ENCODE measurements at regions not wholly inside any gene's neighbourhood (a gene's known extent, or its start where the extent isn't known, plus 50 kb on each side); places are given as distances from the start of the nearest gene placed in this dataset.

GRCh38 chr5:166331521-166331920, 1959.9 kb upstream of the WWC1 start:
- ChIA-PET CTCF (no interaction called here), POLR2A (no interaction called here)
- no peak for ATAC-seq
- peaks cover 12% of the 10 kb centered on the region for H3K9me3 Mint-ChIP-seq
- no peak for DNase-seq (ENCODE audit: low spot score)
- H3K4me3 Mint-ChIP-seq = no peak overlapping the region
- peaks cover 7% of the 10 kb centered on the region; the same call in 1 of the 2 replicates for H3K36me3 Mint-ChIP-seq
- TF ChIP-seq HMGA2 (CRISPR knock-in tag; IDR thresholded peaks at IDR 0.05) = no peak
- TF ChIP-seq ATF3 (CRISPR knock-in tag; conservative IDR thresholded peaks at IDR 0.05) = no peak
- TF ChIP-seq ELF4 (CRISPR knock-in tag; IDR thresholded peaks at IDR 0.05; ENCODE audit: low read depth) = no peak
- H3K27me3 Mint-ChIP-seq (ENCODE audit: low read depth) = peaks cover 32% of the 10 kb centered on the region
- no peak overlapping the region for H3K27ac Mint-ChIP-seq
- peaks cover 18% of the 10 kb centered on the region for H3K4me1 Mint-ChIP-seq

- Mint-ChIP-seq H3K4me3 (no peak overlapping the region), H3K4me1 (peaks cover 17% of the 10 kb centered on the region), H3K27me3 (ENCODE audit: low read depth) (no peaks in the 10 kb centered on the region; the same call in 1 of the 2 replicates), H3K27ac (no peak overlapping the region), H3K9me3 (peaks cover 12% of the 10 kb centered on the region), H3K36me3 (peaks cover 7% of the 10 kb centered on the region; the same call in 1 of the 2 replicates)
- DNase-seq (ENCODE audit: low spot score) = no peak
- TF ChIP-seq ZNF263 (CRISPR knock-in tag; IDR thresholded peaks at IDR 0.05; ENCODE audit: low read depth) = no peak
- no peak for TF ChIP-seq CTCF (IDR thresholded peaks at IDR 0.05)
- no peak for TF ChIP-seq FOXJ3 (CRISPR knock-in tag; IDR thresholded peaks at IDR 0.05; ENCODE audit: borderline replicate concordance)
- TF ChIP-seq ZSCAN18 (CRISPR knock-in tag; IDR thresholded peaks at IDR 0.05) = no peak
- TF ChIP-seq ZNF121 (CRISPR knock-in tag; IDR thresholded peaks at IDR 0.05) = no peak
- TF ChIP-seq ZNF396 (CRISPR knock-in tag; IDR thresholded peaks at IDR 0.05; ENCODE audit: borderline replicate concordance) = no peak
- TF ChIP-seq E2F1 (CRISPR knock-in tag; IDR thresholded peaks at IDR 0.05) = no peak
- TF ChIP-seq GABPB1 (CRISPR knock-in tag; IDR thresholded peaks at IDR 0.05) = no peak
- no peak for TF ChIP-seq SP1 (CRISPR knock-in tag; conservative IDR thresholded peaks at IDR 0.05)
- TF ChIP-seq FOXK1 (CRISPR knock-in tag; IDR thresholded peaks at IDR 0.05) = no peak
- TF ChIP-seq TEAD4 (CRISPR knock-in tag; IDR thresholded peaks at IDR 0.05) = no peak
- ChIA-PET POLR2A (no interaction called here), CTCF (no interaction called here)
- ATAC-seq = no peak
These were observed 1952.6 kb upstream of the WWC1 start for GRCh38 chr5:166338801-166339200.

- POLR2A ChIA-PET = no interaction called here
- DNase-seq (ENCODE audit: low spot score) (no peak), ATAC-seq (no peak)
- TF ChIP-seq FOXK1 (CRISPR knock-in tag; IDR thresholded peaks at IDR 0.05) = no peak
- TF ChIP-seq TEAD1 (CRISPR knock-in tag; IDR thresholded peaks at IDR 0.05) = no peak
- no peak for TF ChIP-seq RORB (CRISPR knock-in tag; IDR thresholded peaks at IDR 0.05)
- TF ChIP-seq EMX1 (CRISPR knock-in tag; IDR thresholded peaks at IDR 0.05) = no peak
- TF ChIP-seq NFATC4 (CRISPR knock-in tag; IDR thresholded peaks at IDR 0.05) = no peak
- TF ChIP-seq NR2C2 (CRISPR knock-in tag; IDR thresholded peaks at IDR 0.05) = no peak
- no peak for TF ChIP-seq GRHL2 (CRISPR knock-in tag; IDR thresholded peaks at IDR 0.05; ENCODE audit: insufficient replicate concordance, severe bottlenecking)
- no peak for TF ChIP-seq AFF4 (CRISPR knock-in tag; IDR thresholded peaks at IDR 0.05; ENCODE audit: borderline replicate concordance)
- no peak for TF ChIP-seq CREB1 (CRISPR knock-in tag; IDR thresholded peaks at IDR 0.05)
- TF ChIP-seq SMAD3 (CRISPR knock-in tag; IDR thresholded peaks at IDR 0.05; ENCODE audit: borderline replicate concordance) = no peak
- no peak for TF ChIP-seq FOXJ3 (CRISPR knock-in tag; IDR thresholded peaks at IDR 0.05; ENCODE audit: borderline replicate concordance)
- no peak overlapping the region for H3K27ac Mint-ChIP-seq
- H3K4me1 Mint-ChIP-seq = peaks cover 17% of the 10 kb centered on the region
- CTCF ChIA-PET = no interaction called here
- H3K36me3 Mint-ChIP-seq = peaks cover 7% of the 10 kb centered on the region; the same call in 1 of the 2 replicates
- H3K27me3 Mint-ChIP-seq (ENCODE audit: low read depth) = no peaks in the 10 kb centered on the region; the same call in 1 of the 2 replicates
- peaks cover 12% of the 10 kb centered on the region for H3K9me3 Mint-ChIP-seq
- no peak overlapping the region for H3K4me3 Mint-ChIP-seq
These were observed 1951.4 kb upstream of the WWC1 start for GRCh38 chr5:166340039-166340438.
